ENCODE measurements at regions not wholly inside any gene's neighbourhood (a gene's known extent, or its start where the extent isn't known, plus 50 kb on each side); places are given as distances from the start of the nearest gene placed in this dataset.

GRCh38 chr12:4211372-4211771, 62.2 kb upstream of the CCND2 start (continued):
- TF ChIP-seq, protein P1, sequence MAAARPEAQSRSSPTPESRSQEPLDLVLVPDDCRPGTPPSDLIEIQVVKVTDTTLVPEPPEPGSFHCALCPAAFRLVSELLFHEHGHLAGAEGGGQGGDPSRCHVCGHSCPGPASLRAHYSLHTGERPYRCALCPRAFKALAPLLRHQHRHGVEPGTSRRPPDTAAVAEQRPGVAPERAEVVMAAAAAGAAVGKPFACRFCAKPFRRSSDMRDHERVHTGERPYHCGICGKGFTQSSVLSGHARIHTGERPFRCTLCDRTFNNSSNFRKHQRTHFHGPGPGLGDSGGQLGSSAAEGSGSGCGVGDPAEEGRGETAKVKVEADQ (CRISPR knock-in tag; IDR thresholded peaks at IDR 0.05; ENCODE audit: borderline replicate concordance) = no peak
- TF ChIP-seq ARNT (IDR thresholded peaks at IDR 0.05) (no peak), RAD21 (CRISPR knock-in tag; IDR thresholded peaks at IDR 0.05) (no peak), MZF1 (CRISPR knock-in tag; IDR thresholded peaks at IDR 0.05; ENCODE audit: borderline replicate concordance) (no peak)

- Histone ChIP-seq H3K27ac (ENCODE audit: extremely low read length, insufficient read depth, low read length) (no peak overlapping the region), H3K4me3 (replicated peaks in 1 of 3; ENCODE audit: insufficient read depth in 1 of 3, low read depth in 2 of 3, low read length in 3 of 3) (no peak overlapping the region), H2AFZ (ENCODE audit: low read length) (no peak overlapping the region), H4K20me1 (ENCODE audit: insufficient read depth, low read length) (no peaks in the 10 kb centered on the region), H3K9ac (ENCODE audit: insufficient read depth, low read depth, low read length) (no peak overlapping the region), H3K4me2 (ENCODE audit: low read depth, low read length) (no peak overlapping the region), H3K36me3 (replicated peaks in 1 of 2; ENCODE audit: control insufficient read depth in 1 of 2, insufficient read depth in 2 of 2, low read length in 2 of 2) (no peaks in the 10 kb centered on the region), H3K9me3 (ENCODE audit: low read length) (no peaks in the 10 kb centered on the region), H3K4me1 (ENCODE audit: insufficient read depth, low read length) (no peaks in the 10 kb centered on the region), H3K79me2 (ENCODE audit: insufficient read depth, low read length) (no peaks in the 10 kb centered on the region), H3K27me3 (ENCODE audit: control insufficient read depth in 1 of 2, insufficient read depth in 2 of 2, low read length in 2 of 2) (peaks cover 0 to 22% of the 10 kb centered on the region in 2 experiments; a peak in 2 of 5 replicates)
- no peak for ATAC-seq
- POLR2A ChIA-PET = no interaction called here
- TF ChIP-seq ZNF280B (CRISPR knock-in tag; IDR thresholded peaks at IDR 0.05; ENCODE audit: borderline replicate concordance) = no peak
- TF ChIP-seq ZBTB1 (CRISPR knock-in tag; IDR thresholded peaks at IDR 0.05; ENCODE audit: borderline replicate concordance) = no peak
- no peak for TF ChIP-seq USF2 (IDR thresholded peaks at IDR 0.05; ENCODE audit: low read depth, low read length)
- TF ChIP-seq USF2 (CRISPR knock-in tag; IDR thresholded peaks at IDR 0.05; ENCODE audit: borderline replicate concordance) = no peak
- TF ChIP-seq REL (CRISPR knock-in tag; conservative IDR thresholded peaks at IDR 0.05) = no peak
- TF ChIP-seq RFXANK (CRISPR knock-in tag; IDR thresholded peaks at IDR 0.05) = no peak
- no peak for TF ChIP-seq SRSF1 (optimal IDR thresholded peaks at IDR 0.05; ENCODE audit: low read depth, low read length)
- no peak for TF ChIP-seq TOPORS (CRISPR knock-in tag; IDR thresholded peaks at IDR 0.05)
- no peak for TF ChIP-seq ZNF670 (CRISPR knock-in tag; IDR thresholded peaks at IDR 0.05; ENCODE audit: borderline replicate concordance)
- TF ChIP-seq FOXP1 (IDR thresholded peaks at IDR 0.05) = no peak
- TF ChIP-seq FOXP1 (CRISPR knock-in tag; IDR thresholded peaks at IDR 0.05) = no peak
- TF ChIP-seq AHDC1 (CRISPR knock-in tag; IDR thresholded peaks at IDR 0.05; ENCODE audit: borderline replicate concordance) = no peak
- FAIRE-seq = no peak
- intact Hi-C loops (cut with micrococcal nuclease; ENCODE audit: unreplicated experiment) (no loop called here), in situ Hi-C loops (cut with HindIII; ENCODE audit: extremely low pct_ligation_motif_present, low pct_unique_long_range_greater_than_20kb) (no loop called here)
- 58% methylated on average over 4 of the region's 4 CpGs for WGBS (ENCODE audit: low lambda C conversion rate)
- DNase-seq (ENCODE audit: low spot score) = no peak
- CTCF ChIA-PET (ENCODE audit: low intra/inter-chr PET ratio, low total read pairs) = no interaction called here
- no TSS peak for BruUV-seq (replicated peaks)
Observed at GRCh38 chr12:4210183-4210582, 63.4 kb upstream of the CCND2 start.
